ENCODE measurements at regions not wholly inside any gene's neighbourhood (a gene's known extent, or its start where the extent isn't known, plus 50 kb on each side); places are given as distances from the start of the nearest gene placed in this dataset.
"Not testable (repeated sequence)": the region's sequence is repeated elsewhere in the genome, so short reads cannot be mapped to it uniquely, and the experiment has no call there.

DNA sequence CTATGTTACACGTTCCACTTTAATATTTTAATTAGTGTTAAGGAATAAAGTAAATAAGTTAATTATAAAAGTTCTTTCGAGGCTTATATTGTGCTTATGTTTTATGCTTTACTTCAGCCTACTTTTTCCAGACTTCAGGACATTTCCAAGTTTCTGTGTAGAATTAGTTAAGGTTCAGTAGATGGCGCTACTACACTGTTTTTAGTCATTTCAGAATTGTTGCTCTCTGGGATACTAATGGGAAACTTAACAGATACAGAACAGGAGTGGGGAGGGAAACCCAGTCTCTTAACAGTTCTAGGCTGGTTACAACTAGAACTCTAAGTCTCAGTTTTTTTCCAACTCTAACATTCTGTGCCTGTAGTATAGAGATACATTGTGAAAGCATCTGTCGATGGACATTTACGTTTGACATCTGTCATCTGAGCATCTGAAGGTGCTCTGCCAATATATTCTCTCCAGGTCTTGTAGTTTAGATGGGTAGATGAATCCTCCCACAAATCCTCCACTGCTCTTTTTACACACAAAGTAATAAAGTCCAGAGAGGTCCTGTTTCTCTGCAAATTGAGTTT lies 56.8 kb upstream of the FAM171A1 start:
- DNase-seq = peak; percentile 9

DNA sequence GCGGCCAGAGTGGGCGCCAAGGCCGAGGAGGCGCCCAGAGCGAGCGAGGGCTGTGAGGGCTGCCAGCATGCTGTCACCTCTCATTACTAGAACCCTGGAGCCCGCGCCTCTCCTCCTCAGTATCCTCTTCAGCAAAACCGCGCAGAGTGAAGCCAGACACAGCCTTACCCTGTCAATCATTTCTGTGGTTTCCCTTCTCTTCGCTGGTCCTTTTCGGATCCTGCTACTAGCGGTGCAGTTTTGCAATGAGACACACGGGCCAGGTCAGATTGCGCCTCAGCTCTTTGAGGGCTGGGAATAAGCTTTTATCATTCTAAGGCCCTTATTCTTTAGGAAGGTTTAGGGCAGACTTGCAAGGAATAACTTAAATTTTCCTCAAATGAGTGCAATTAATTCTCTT lies 55.5 kb upstream of the FAM171A1 start:
- DNase-seq = no peak

DNA sequence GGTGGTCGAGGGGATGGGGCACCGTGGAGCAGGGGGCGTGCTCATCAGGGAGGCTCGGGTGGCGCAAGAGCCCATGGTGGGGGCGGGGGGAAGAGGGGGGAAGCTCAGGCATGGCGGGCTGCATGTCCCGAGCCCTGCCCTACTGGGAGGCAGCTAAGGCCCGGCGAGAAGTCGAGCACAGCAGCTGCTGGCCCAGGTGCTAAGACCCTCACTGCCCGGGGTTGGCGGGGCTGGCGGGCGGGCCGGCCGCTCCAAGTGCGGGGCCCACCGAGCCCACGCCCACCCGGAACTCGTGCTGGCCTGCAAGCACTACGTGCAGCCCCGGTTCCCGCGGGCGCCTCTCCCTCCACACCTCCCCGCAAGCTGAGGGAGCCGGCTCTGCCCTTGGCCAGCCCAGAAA lies 55.0 kb upstream of the FAM171A1 start:
- no peak for DNase-seq

DNA sequence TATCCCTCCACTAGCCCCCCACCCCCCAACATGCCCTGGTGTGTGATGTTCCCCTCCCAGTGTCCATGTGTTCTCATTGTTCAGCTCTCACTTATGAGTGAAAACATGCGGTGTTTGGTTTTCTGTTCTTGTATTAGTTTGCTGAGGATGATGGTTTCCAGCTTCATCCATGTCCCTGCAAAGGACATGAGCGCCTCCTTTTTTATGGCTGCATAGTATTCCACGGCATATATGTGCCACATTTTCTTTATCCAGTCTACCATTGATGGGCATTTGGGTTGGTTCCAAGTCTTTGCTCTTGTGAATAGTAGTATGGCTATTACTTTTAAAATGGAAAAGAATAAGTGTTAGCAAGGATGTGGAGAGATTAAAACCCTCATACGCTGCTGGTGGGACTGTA lies 50.8 kb upstream of the FAM171A1 start:
- not testable (repeated sequence) for DNase-seq

Measured in GF-D8 (cell line).